Suprapubic skin (tissue), 4 donors: ENCODE measurements at regions not wholly inside any gene's neighbourhood (a gene's known extent, or its start where the extent isn't known, plus 50 kb on each side); places are given as distances from the start of the nearest gene placed in this dataset.
"Not testable (repeated sequence)": the region's sequence is repeated elsewhere in the genome, so short reads cannot be mapped to it uniquely, and the experiment has no call there.

ENCODE experiments used
- DNase-seq, 2 donors: peaks; one replicate each; pipeline ENCODE4 v3.0.0-alpha.2; 2019; ENCODE audit warnings: low spot score in 2 of 2
- H3K27ac ChIP-seq: fragments of 200-600 bp; sonication (generic); one replicate; pipeline ENCODE4 v1.5.1; 2019
- H3K27me3 ChIP-seq: fragments of 200-600 bp; sonication (generic); one replicate; pipeline ENCODE4 v1.5.1; 2019
- H3K36me3 ChIP-seq: fragments of 200-600 bp; sonication (generic); one replicate; pipeline ENCODE4 v1.5.1; 2019
- H3K4me1 ChIP-seq: fragments of 200-600 bp; sonication (generic); one replicate; pipeline ENCODE4 v1.5.1; 2019
- H3K4me3 ChIP-seq: fragments of 200-600 bp; sonication (generic); one replicate; pipeline ENCODE4 v1.5.1; 2019; ENCODE audit warnings: mild to moderate bottlenecking
- H3K9me3 ChIP-seq: fragments of 200-600 bp; sonication (generic); one replicate; pipeline ENCODE4 v1.5.1; 2019
- EP300 ChIP-seq: sonication (generic); formaldehyde crosslinking; IDR thresholded peaks from one replicate; pipeline ENCODE4 v1.6.1; 2017; ENCODE audit warnings: antibody characterized with exemption
- POLR2A ChIP-seq, 2 donors: fragments of 450-650 bp; IDR thresholded peaks; one replicate each; pipeline ENCODE4 v1.6.1; 2017; ENCODE audit warnings: antibody characterized with exemption in 2 of 2, mild to moderate bottlenecking in 2 of 2, moderate library complexity in 2 of 2
- POLR2AphosphoS5 ChIP-seq, 3 donors: sonication (generic); formaldehyde crosslinking; IDR thresholded peaks; one replicate each; pipeline ENCODE4 v1.6.1; 2017; ENCODE audit warnings: antibody characterized with exemption in 3 of 3
- WGBS: methylation state at CpG from one replicate; pipeline ENCODE4 v1.1.5; 2018; 5-methylcytosine and 5-hydroxymethylcytosine counted together
- TF ChIP-seq, protein P1 (sequence below), 2 donors: fragments of 200-600 bp in 1 of 2; fragments of 450-650 bp in 1 of 2; sonication (generic) in 1 of 2; IDR thresholded peaks; one replicate each; pipeline ENCODE4 v1.5.1; 2016 to 2019; ENCODE audit warnings: antibody characterized with exemption in 2 of 2, mild to moderate bottlenecking in 1 of 2, moderate library complexity in 1 of 2

DNA sequence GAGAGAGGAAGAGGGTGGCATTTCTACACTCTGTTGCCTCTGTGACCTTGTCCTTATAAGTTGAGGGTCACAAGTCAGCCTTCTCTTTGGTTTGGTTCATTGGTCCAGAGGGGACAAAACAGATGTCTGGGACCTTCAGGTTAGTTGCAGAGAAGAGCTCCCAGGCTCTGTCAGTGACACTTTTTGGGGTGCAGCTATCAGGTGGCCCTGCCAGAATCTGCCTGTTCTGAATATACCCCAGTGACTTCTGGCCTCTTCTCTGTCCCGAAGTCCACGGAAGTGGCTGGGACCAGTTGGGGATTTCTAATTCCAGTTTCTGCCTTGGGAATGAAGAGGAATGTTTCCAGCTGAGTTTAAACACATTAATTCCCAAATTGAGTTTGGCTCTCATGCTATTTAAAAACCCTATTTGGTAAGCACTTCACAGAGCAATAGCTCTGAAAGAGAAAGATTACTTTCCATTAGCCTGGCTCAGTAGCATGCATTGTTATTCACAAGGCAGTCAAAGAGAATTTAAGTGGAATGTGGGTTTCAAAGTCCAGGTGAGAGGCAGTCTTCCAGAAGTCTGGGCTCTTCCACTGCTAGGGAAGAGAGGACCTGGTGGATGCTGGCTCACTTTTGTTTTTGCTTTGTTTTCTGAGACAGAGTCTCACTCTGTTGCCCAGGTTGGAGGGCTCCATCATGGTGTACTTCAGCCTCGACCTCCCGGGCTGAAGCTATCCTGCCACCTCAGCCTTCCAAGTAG lies 237.8 kb upstream of the GALNT17 start:
- WGBS: 85% methylated on average over 4 of the region's 4 CpGs
- H3K27ac ChIP-seq: no peak overlapping the region
- H3K36me3 ChIP-seq: no peaks in the 10 kb centered on the region
- H3K9me3 ChIP-seq: no peaks in the 10 kb centered on the region
- H3K27me3 ChIP-seq: no peaks in the 10 kb centered on the region
- TF ChIP-seq EP300: no peak
- TF ChIP-seq, protein P1, sequence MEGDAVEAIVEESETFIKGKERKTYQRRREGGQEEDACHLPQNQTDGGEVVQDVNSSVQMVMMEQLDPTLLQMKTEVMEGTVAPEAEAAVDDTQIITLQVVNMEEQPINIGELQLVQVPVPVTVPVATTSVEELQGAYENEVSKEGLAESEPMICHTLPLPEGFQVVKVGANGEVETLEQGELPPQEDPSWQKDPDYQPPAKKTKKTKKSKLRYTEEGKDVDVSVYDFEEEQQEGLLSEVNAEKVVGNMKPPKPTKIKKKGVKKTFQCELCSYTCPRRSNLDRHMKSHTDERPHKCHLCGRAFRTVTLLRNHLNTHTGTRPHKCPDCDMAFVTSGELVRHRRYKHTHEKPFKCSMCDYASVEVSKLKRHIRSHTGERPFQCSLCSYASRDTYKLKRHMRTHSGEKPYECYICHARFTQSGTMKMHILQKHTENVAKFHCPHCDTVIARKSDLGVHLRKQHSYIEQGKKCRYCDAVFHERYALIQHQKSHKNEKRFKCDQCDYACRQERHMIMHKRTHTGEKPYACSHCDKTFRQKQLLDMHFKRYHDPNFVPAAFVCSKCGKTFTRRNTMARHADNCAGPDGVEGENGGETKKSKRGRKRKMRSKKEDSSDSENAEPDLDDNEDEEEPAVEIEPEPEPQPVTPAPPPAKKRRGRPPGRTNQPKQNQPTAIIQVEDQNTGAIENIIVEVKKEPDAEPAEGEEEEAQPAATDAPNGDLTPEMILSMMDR (IDR thresholded peaks at IDR 0.05): no peak
- TF ChIP-seq POLR2A (IDR thresholded peaks at IDR 0.05): no peak
- TF ChIP-seq POLR2AphosphoS5 (IDR thresholded peaks at IDR 0.05): no peak
- H3K4me1 ChIP-seq: no peaks in the 10 kb centered on the region
- no peak for DNase-seq
- no peak overlapping the region for H3K4me3 ChIP-seq

DNA sequence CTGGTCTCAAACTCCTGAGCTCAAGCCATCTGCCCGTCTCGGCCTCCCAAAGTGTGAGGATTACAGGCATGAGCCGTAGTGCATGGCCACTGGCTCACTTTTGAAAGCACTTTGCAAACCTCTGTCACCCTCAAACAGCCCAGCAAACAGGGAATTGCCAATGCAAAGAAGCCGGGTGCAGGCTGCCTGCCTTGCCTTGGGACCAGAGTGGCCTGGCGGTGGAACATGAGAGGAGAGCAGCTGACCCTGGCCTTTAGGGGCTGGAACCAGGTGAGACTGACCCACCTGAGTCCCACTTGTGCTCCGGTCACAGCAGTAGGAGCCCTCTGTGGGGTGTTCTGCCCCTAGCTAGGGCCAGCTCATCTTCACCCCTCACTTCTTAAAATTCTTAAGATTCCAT lies 237.1 kb upstream of the GALNT17 start:
- WGBS: 75% methylated on average over 4 of the region's 6 CpGs
- TF ChIP-seq EP300 (no peak), POLR2AphosphoS5 (IDR thresholded peaks at IDR 0.05) (no peak), POLR2A (IDR thresholded peaks at IDR 0.05) (no peak)
- TF ChIP-seq, protein P1 (IDR thresholded peaks at IDR 0.05): no peak

DNA sequence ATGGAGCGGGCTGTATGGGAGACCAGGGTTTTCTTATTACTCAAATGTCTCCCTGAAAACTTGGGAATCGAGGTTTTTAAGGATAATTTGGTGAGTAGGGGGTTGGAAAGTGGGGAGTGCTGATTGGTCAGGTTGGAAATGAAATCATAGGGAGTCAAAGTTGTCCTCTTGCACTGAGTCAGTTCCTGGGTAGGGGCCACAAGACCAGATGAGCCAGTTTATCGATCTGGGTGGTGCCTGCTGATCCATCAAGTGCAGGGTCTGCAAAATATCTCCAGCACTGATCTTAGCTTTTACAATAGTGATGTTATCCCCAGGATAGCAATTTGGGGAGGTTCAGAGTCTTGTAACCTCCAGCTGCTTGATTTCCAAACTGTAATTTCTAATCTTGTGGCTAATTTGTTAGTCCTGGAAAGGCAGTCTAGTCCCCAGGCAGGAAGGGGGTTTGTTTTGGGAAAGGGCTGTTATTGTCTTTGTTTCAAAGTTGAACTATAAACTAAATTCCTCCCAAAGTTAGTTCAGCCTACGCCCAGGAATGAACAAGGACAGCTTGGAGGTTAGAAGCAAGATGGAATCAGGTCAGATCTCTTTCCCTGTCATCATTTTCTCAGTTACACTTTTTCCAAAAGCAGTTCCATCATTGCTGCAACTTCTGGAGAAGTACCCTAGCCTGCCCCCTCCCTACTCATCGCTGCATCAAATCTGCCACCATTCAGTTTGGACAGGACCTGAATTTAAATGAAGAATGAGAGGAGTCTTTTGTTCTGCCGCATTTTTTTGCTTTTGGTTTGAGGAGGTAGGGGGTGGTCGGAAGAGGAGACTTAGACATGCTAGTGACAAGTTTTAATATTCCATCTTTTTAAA lies 236.4 kb upstream of the GALNT17 start:
- not testable (repeated sequence) for H3K4me1 ChIP-seq, H3K4me3 ChIP-seq, H3K27me3 ChIP-seq, H3K27ac ChIP-seq, H3K9me3 ChIP-seq, DNase-seq, H3K36me3 ChIP-seq
- WGBS: 48% methylated on average over 7 of the region's 7 CpGs

More for the DNA sequence above, 237.1 kb upstream of the GALNT17 start:
- Histone ChIP-seq H3K4me1 (no peaks in the 10 kb centered on the region), H3K36me3 (no peaks in the 10 kb centered on the region), H3K27me3 (no peaks in the 10 kb centered on the region), H3K27ac (no peak overlapping the region), H3K4me3 (no peak overlapping the region), H3K9me3 (no peaks in the 10 kb centered on the region)
- DNase-seq: no peak

DNA sequence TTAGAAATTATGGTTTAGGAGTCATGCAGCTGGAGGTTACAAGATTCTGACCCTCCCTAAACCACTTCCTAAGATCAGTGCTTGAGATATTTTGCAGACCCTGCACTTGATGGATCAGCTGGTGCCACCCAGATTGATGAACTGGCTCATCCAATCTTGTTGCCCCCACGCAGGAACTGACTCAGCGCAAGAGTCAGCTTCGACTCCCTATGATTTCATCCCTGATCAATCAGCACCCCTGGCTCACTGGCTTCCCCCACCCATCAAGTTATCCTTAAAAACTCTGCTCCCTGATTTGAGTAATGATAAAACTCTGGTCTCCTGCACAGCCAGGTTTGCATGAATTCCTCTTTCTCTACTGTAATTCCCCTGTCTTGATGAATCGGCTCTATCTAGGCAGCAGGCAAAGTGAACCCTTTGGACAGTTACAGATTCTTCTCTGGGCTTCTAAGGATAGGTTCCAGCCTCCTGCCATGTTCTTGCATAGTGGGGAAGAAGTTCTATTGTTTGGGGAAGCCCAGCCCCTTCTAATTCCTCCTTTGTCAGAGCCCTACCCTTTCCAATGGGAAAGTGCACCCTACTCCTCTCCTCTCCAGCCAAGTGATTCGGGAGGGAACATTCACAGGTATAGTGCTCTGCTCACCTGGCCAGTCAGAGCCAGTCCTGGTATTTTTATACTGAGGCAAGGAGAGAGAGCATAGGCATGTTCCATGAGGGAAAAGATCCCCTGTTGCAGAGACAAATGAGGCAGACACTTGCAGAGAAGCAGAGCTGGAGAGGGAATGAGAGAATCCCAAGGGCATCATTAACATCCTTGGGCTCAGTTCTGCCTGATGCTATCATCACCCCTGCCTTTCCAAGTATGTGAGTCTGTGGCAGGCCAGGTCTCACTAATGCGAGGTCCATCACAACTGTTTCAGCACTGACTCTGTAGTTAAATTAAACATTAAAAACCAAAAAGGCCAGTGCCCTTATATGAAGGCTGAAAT lies 224.4 kb upstream of the GALNT17 start:
- no peaks in the 10 kb centered on the region for H3K9me3 ChIP-seq
- H3K4me1 ChIP-seq: no peaks in the 10 kb centered on the region
- no peak for TF ChIP-seq POLR2A (IDR thresholded peaks at IDR 0.05)
- TF ChIP-seq, protein P1 (IDR thresholded peaks at IDR 0.05): no peak
- TF ChIP-seq EP300: no peak
- TF ChIP-seq POLR2AphosphoS5 (IDR thresholded peaks at IDR 0.05): no peak
- H3K27me3 ChIP-seq: no peaks in the 10 kb centered on the region
- no peaks in the 10 kb centered on the region for H3K36me3 ChIP-seq
- WGBS: 72% methylated on average over 6 of the region's 6 CpGs
- no peak for DNase-seq
- H3K27ac ChIP-seq: no peak overlapping the region
- no peak overlapping the region for H3K4me3 ChIP-seq

DNA sequence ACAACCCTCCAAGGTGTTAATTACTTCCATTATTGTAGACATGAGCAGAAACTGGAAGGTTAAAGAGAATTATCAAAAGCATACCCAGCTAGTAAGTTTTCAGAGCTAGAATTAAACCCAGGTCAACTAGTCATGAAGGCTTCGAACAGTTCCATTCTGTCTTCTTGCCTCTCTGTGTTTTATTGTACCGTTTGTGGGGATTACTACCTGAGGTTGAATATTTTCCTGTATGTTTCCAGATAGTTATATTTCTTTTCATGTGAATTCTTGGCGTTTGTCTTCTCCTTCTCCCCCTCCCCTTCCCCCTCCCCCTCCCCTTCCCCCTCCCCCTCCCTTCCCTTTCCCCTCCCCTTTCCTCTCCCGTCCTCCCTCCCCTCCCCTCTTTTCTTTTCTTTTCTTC lies 218.0 kb upstream of the GALNT17 start:
- TF ChIP-seq, protein P1 (IDR thresholded peaks at IDR 0.05): no peak
- no peak overlapping the region for H3K4me3 ChIP-seq
- H3K9me3 ChIP-seq: no peaks in the 10 kb centered on the region
- DNase-seq: no peak
- H3K27ac ChIP-seq: no peak overlapping the region
- H3K27me3 ChIP-seq: no peaks in the 10 kb centered on the region
- WGBS: 68% methylated on average over 4 of the region's 4 CpGs
- H3K36me3 ChIP-seq: no peaks in the 10 kb centered on the region
- H3K4me1 ChIP-seq: no peaks in the 10 kb centered on the region
